ENCODE measurements at regions not wholly inside any gene's neighbourhood (a gene's known extent, or its start where the extent isn't known, plus 50 kb on each side); places are given as distances from the start of the nearest gene placed in this dataset.

GRCh38 chr9:14389657-14390056, 75.7 kb upstream of the NFIB start:
- no peak for DNase-seq

- no peak for DNase-seq
These were observed 75.2 kb upstream of the NFIB start for GRCh38 chr9:14389146-14389545.

- DNase-seq: no peak
These were observed 69.8 kb upstream of the NFIB start for GRCh38 chr9:14383773-14384172.

- DNase-seq: no peak
These were observed 69.4 kb upstream of the NFIB start for GRCh38 chr9:14383294-14383693.

GRCh38 chr9:14380061-14380836, 66.3 kb upstream of the NFIB start:
- no peak for DNase-seq

- no peak for DNase-seq
These were observed 65.3 kb upstream of the NFIB start for GRCh38 chr9:14379280-14379679.

DNA sequence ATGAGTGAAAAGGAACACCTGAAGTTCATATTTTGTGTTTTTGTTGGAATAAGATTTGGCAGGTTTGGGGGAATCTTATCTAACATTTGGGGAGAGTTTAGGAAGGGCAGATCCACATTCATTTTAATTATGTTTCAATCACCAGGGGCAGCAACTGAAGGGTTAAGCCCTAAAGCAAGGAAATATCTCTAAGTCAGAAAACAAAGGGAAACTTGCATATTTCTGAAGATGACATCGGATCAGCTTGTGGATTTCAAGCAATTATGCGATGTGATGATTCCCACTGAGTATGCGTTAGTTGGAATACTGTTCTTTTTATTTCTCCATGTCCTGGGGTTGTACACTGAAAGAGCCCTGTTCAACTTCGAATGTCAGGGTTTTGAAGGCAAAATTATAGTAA, 59.8 kb upstream of the NFIB start:
- no peak for DNase-seq

- no peak for DNase-seq
These were observed 59.4 kb upstream of the NFIB start for GRCh38 chr9:14373336-14373666.

GRCh38 chr9:14372437-14373335, 58.7 kb upstream of the NFIB start:
- no peak for DNase-seq

DNA sequence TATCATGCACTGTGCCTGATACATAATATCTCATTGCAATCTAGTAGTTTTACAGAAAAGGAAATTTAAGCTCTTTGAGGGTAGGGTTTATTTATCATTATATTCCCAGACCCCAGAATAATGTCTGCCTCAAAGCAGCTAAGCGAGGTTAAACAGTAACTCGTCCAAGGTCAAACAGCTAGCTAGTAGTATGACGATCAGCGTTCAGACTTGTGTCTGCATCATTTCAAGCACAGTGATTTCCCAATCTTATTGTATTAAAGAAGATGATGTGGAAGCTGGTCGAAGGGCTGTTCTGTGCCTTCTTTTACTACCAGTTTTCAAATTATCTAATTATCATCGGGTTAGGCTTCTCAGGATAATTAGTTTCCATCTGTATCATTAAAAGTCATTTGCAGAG, 55.1 kb upstream of the NFIB start:
- DNase-seq: no peak

DNA sequence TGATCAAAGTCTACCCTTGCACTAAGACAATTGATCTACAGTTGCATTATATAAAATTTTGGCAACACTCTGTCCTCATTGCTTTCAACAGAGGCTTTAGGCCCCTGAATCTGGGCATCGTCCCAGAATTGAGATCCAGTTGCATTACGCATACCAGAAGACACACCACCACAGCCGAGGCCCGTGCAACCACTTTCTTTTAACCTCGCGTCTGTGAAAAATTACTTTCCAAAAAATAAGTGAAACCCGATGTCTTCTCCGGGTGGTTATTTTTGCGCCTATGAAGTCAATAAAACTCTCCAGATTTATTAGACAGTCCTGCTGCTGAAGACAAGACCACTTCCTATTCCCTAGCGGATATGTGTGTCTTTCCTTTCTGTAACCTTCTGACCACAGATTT, 52.1 kb upstream of the NFIB start:
- no peak for DNase-seq

- DNase-seq: no peak
These were observed 51.7 kb upstream of the NFIB start for GRCh38 chr9:14365670-14366069.
